OCI-LY3 (cell line): ENCODE measurements at regions not wholly inside any gene's neighbourhood (a gene's known extent, or its start where the extent isn't known, plus 50 kb on each side); places are given as distances from the start of the nearest gene placed in this dataset.

Source experiments
- EZH2phosphoT487 ChIP-seq: fragments of 200-600 bp; shearing (Covaris generic); IDR thresholded peaks from 2 replicates; pipeline ENCODE4 v1.6.1; 2018; ENCODE audit warnings: antibody characterized with exemption, mixed run types, low read depth
- TF ChIP-seq, protein P1 (sequence below): fragments of 200-600, 300-600 bp; sonication (generic); IDR thresholded peaks from 2 replicates; pipeline ENCODE4 v1.5.1; 2014; ENCODE audit warnings: antibody characterized with exemption, low read length, low read depth

DNA sequence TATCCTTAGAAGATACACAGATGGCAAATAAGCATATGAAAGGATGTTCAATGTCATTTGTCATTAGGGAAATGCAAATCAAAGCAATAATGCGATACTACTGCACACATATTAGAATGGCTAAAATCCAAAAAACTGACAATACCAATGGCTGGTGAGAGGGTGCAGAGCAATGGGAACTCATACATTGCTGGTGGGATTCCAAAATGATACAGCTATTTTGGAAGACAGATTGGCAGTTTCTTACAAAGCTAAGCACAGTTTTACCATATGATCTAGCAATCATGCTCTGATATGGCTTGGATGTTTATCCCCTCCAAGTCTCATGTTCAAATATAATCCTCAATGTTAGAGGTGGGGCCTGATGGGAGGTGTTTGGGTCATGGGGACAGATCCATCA, 122.6 kb downstream of the KCTD15 start:
- TF ChIP-seq, protein P1, sequence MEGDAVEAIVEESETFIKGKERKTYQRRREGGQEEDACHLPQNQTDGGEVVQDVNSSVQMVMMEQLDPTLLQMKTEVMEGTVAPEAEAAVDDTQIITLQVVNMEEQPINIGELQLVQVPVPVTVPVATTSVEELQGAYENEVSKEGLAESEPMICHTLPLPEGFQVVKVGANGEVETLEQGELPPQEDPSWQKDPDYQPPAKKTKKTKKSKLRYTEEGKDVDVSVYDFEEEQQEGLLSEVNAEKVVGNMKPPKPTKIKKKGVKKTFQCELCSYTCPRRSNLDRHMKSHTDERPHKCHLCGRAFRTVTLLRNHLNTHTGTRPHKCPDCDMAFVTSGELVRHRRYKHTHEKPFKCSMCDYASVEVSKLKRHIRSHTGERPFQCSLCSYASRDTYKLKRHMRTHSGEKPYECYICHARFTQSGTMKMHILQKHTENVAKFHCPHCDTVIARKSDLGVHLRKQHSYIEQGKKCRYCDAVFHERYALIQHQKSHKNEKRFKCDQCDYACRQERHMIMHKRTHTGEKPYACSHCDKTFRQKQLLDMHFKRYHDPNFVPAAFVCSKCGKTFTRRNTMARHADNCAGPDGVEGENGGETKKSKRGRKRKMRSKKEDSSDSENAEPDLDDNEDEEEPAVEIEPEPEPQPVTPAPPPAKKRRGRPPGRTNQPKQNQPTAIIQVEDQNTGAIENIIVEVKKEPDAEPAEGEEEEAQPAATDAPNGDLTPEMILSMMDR: no peak
- TF ChIP-seq EZH2phosphoT487: no peak
